ENCODE measurements at regions not wholly inside any gene's neighbourhood (a gene's known extent, or its start where the extent isn't known, plus 50 kb on each side); places are given as distances from the start of the nearest gene placed in this dataset.
"Not testable (repeated sequence)": the region's sequence is repeated elsewhere in the genome, so short reads cannot be mapped to it uniquely, and the experiment has no call there.

- DNase-seq (ENCODE audit: low read depth), result no peak
Measured at GRCh38 chr5:57749396-57749795, 266.8 kb upstream of the ACTBL2 start.

- DNase-seq (ENCODE audit: low read depth), result no peak
Measured at GRCh38 chr5:57745700-57746651, 263.4 kb upstream of the ACTBL2 start.

GRCh38 chr5:57745029-57745428 lies 262.4 kb upstream of the ACTBL2 start:
- no peak for DNase-seq (ENCODE audit: low read depth)

- DNase-seq (ENCODE audit: low read depth), result no peak
Measured at GRCh38 chr5:57741336-57741735, 258.7 kb upstream of the ACTBL2 start.

- no peak for DNase-seq (ENCODE audit: low read depth)
Measured at GRCh38 chr5:57738787-57739186, 256.2 kb upstream of the ACTBL2 start.

GRCh38 chr5:57738301-57738700 lies 255.7 kb upstream of the ACTBL2 start:
- no peak for DNase-seq (ENCODE audit: low read depth)

GRCh38 chr5:57736716-57737115 lies 254.1 kb upstream of the ACTBL2 start:
- DNase-seq (ENCODE audit: low read depth), result no peak

GRCh38 chr5:57735279-57736153 lies 252.9 kb upstream of the ACTBL2 start:
- not testable (repeated sequence) for DNase-seq (ENCODE audit: low read depth)

- DNase-seq (ENCODE audit: low read depth), result no peak
Measured at GRCh38 chr5:57734296-57734695, 251.7 kb upstream of the ACTBL2 start.

- DNase-seq (ENCODE audit: low read depth), result no peak
Measured at GRCh38 chr5:57727591-57727990, 245.0 kb upstream of the ACTBL2 start.

- DNase-seq (ENCODE audit: low read depth), result no peak
Measured at GRCh38 chr5:57725658-57726504, 243.3 kb upstream of the ACTBL2 start.

- DNase-seq (ENCODE audit: low read depth), result no peak
Measured at GRCh38 chr5:57724836-57725235, 242.2 kb upstream of the ACTBL2 start.

- DNase-seq (ENCODE audit: low read depth), result no peak
Measured at GRCh38 chr5:57721226-57721625, 238.6 kb upstream of the ACTBL2 start.

- no peak for DNase-seq (ENCODE audit: low read depth)
Measured at GRCh38 chr5:57720656-57721055, 238.0 kb upstream of the ACTBL2 start.

GRCh38 chr5:57719216-57719615 lies 236.6 kb upstream of the ACTBL2 start:
- no peak for DNase-seq (ENCODE audit: low read depth)

GRCh38 chr5:57718155-57718554 lies 235.5 kb upstream of the ACTBL2 start:
- DNase-seq (ENCODE audit: low read depth), result no peak

- no peak for DNase-seq (ENCODE audit: low read depth)
Measured at GRCh38 chr5:57717555-57717954, 234.9 kb upstream of the ACTBL2 start.

- DNase-seq (ENCODE audit: low read depth), result no peak
Measured at GRCh38 chr5:57716661-57717060, 234.1 kb upstream of the ACTBL2 start.

GRCh38 chr5:57715296-57715695 lies 232.7 kb upstream of the ACTBL2 start:
- no peak for DNase-seq (ENCODE audit: low read depth)

- DNase-seq (ENCODE audit: low read depth), result not testable (repeated sequence)
Measured at GRCh38 chr5:57713535-57713934, 230.9 kb upstream of the ACTBL2 start.

GRCh38 chr5:57711946-57712345 lies 229.3 kb upstream of the ACTBL2 start:
- DNase-seq (ENCODE audit: low read depth), result no peak

GRCh38 chr5:57711471-57711870 lies 228.9 kb upstream of the ACTBL2 start:
- no peak for DNase-seq (ENCODE audit: low read depth)

Measured in stimulated activated CD8-positive, alpha-beta memory T cell treated with anti-CD3 and anti-CD28 coated beads, Interleukin-12 subunit alpha, Interleukin-12 subunit beta, amount 100 ng/mL, for 1 hour (primary cell).